ENCODE measurements at regions not wholly inside any gene's neighbourhood (a gene's known extent, or its start where the extent isn't known, plus 50 kb on each side); places are given as distances from the start of the nearest gene placed in this dataset.

- Histone ChIP-seq H3K36me3 (no peaks in the 10 kb centered on the region), H3K27ac (no peak overlapping the region), H3K9me3 (no peaks in the 10 kb centered on the region), H3K4me1 (no peaks in the 10 kb centered on the region), H3K4me3 (no peak overlapping the region), H3K27me3 (no peaks in the 10 kb centered on the region)
- FAIRE-seq (no peak), DNase-seq (no peak), ATAC-seq (no peak)
- WGBS, 2 donors: 74% methylated on average over 4 of the region's 4 CpGs
- no peak for TF ChIP-seq CTCF (IDR thresholded peaks at IDR 0.05)
- intact Hi-C loops (cut with DNase I): no loop called here
Observed at GRCh38 chr14:65878586-65878985, 466.1 kb downstream of the FUT8 start.

GRCh38 chr14:65879248-65880009, 466.9 kb downstream of the FUT8 start:
- ATAC-seq (no peak), DNase-seq (no peak), FAIRE-seq (no peak)
- Histone ChIP-seq H3K4me1 (no peaks in the 10 kb centered on the region), H3K27ac (no peak overlapping the region), H3K4me3 (no peak overlapping the region), H3K36me3 (no peaks in the 10 kb centered on the region), H3K9me3 (no peaks in the 10 kb centered on the region), H3K27me3 (no peaks in the 10 kb centered on the region)
- no peak for TF ChIP-seq CTCF (IDR thresholded peaks at IDR 0.05)
- intact Hi-C loops (cut with DNase I): no loop called here
- 79 to 83% methylated on average over 3 of the region's 3 CpGs for WGBS, 2 donors

GRCh38 chr14:65880507-65880906, 468.0 kb downstream of the FUT8 start:
- no peak for FAIRE-seq
- Histone ChIP-seq H3K36me3 (no peaks in the 10 kb centered on the region), H3K4me1 (no peaks in the 10 kb centered on the region), H3K4me3 (no peak overlapping the region), H3K27me3 (no peaks in the 10 kb centered on the region), H3K9me3 (no peaks in the 10 kb centered on the region), H3K27ac (no peak overlapping the region)
- DNase-seq: no peak
- ATAC-seq: no peak
- TF ChIP-seq CTCF (IDR thresholded peaks at IDR 0.05): no peak
- intact Hi-C loops (cut with DNase I): no loop called here

GRCh38 chr14:65881642-65882041, 469.1 kb downstream of the FUT8 start:
- no peaks in the 10 kb centered on the region for H3K27me3 ChIP-seq
- H3K4me1 ChIP-seq: no peaks in the 10 kb centered on the region
- DNase-seq (no peak), FAIRE-seq (no peak), ATAC-seq (no peak)
- no peak overlapping the region for H3K4me3 ChIP-seq
- H3K9me3 ChIP-seq: no peaks in the 10 kb centered on the region
- intact Hi-C loops (cut with DNase I): no loop called here
- H3K27ac ChIP-seq: no peak overlapping the region
- no peaks in the 10 kb centered on the region for H3K36me3 ChIP-seq
- no peak for TF ChIP-seq CTCF (IDR thresholded peaks at IDR 0.05)

GRCh38 chr14:65888677-65889076, 476.1 kb downstream of the FUT8 start:
- Histone ChIP-seq H3K27me3 (no peaks in the 10 kb centered on the region), H3K36me3 (no peaks in the 10 kb centered on the region), H3K4me1 (no peaks in the 10 kb centered on the region), H3K9me3 (no peaks in the 10 kb centered on the region), H3K27ac (no peak overlapping the region), H3K4me3 (no peak overlapping the region)
- ATAC-seq: no peak
- intact Hi-C loops (cut with DNase I): no loop called here
- no peak for DNase-seq
- TF ChIP-seq CTCF (IDR thresholded peaks at IDR 0.05): no peak
- no peak for FAIRE-seq
- WGBS, 2 donors: 47 to 58% methylated on average over 3 of the region's 3 CpGs

Data from pancreas (tissue), 10 donors.